Astrocyte (in vitro differentiated cells and primary cell): ENCODE measurements at regions not wholly inside any gene's neighbourhood (a gene's known extent, or its start where the extent isn't known, plus 50 kb on each side); places are given as distances from the start of the nearest gene placed in this dataset.

Experiments used
- CTCF ChIP-seq: IDR thresholded peaks from 2 replicates; pipeline ENCODE4 v1.5.1; 2011; ENCODE audit warnings: low read depth, mild to moderate bottlenecking, inconsistent platforms, low read length, moderate library complexity; ENCODE audit not compliant: insufficient read depth
- EZH2 ChIP-seq: IDR thresholded peaks from 2 replicates; pipeline ENCODE4 v1.6.1; 2012; ENCODE audit warnings: mild to moderate bottlenecking, low read length, inconsistent platforms; ENCODE audit not compliant: insufficient read depth

GRCh38 chr10:128563387-128563786, 437.2 kb upstream of the MKI67 start:
- no peak for TF ChIP-seq CTCF
- no peak for TF ChIP-seq EZH2
